ENCODE measurements at regions not wholly inside any gene's neighbourhood (a gene's known extent, or its start where the extent isn't known, plus 50 kb on each side); places are given as distances from the start of the nearest gene placed in this dataset.

GRCh38 chr6:91539456-91539855, 952.6 kb upstream of the MAP3K7 start:
- no peak for TF ChIP-seq POLR2A (IDR thresholded peaks at IDR 0.05)
- no peak for TF ChIP-seq CTCF (IDR thresholded peaks at IDR 0.05)
